COLO668 (cell line): ENCODE measurements at regions not wholly inside any gene's neighbourhood (a gene's known extent, or its start where the extent isn't known, plus 50 kb on each side); places are given as distances from the start of the nearest gene placed in this dataset.
A peak's percentile ranks its signal among the peaks of the same experiment; 100 is the strongest.

Source experiments
- DNase-seq: peaks from one replicate; lab custom pipeline; 2025; ENCODE audit not compliant: unreplicated experiment; lab: John Stamatoyannopoulos, UW

DNA sequence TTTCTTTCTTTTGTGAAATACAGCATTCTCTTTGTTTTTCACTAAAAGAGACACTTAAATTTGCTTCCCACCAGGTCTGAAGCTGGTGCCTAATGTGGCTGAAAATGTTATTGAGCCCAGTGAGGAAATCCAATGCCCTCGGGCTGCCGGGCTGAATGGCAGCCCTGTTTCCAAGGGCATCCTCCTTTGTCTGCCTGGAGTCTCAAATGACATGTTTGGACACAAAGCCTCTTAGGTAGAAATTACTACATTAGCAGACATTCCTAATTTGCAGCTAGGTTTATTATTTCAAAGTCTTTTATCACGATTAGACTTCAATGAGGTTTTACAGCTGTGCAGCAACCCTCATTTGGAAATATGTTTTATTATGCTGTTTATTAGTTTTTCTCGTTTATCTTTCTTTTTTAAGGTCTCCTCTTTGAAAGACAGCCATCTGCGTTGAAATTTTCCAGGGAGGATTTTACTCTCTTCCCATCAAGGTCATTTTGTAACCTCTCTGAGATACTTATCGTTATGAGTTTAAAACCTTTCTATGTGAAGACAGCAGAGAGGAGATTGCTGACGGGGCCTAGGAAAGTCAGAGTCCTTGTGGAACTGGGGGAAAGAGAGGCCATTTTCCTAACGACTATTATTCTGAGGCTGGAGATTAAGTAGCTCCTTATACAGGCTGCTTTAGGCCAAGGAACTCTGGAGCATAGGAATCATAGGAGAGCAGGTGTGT lies 59.0 kb upstream of the ZNF532 start:
- DNase-seq: peak; percentile 83

DNA sequence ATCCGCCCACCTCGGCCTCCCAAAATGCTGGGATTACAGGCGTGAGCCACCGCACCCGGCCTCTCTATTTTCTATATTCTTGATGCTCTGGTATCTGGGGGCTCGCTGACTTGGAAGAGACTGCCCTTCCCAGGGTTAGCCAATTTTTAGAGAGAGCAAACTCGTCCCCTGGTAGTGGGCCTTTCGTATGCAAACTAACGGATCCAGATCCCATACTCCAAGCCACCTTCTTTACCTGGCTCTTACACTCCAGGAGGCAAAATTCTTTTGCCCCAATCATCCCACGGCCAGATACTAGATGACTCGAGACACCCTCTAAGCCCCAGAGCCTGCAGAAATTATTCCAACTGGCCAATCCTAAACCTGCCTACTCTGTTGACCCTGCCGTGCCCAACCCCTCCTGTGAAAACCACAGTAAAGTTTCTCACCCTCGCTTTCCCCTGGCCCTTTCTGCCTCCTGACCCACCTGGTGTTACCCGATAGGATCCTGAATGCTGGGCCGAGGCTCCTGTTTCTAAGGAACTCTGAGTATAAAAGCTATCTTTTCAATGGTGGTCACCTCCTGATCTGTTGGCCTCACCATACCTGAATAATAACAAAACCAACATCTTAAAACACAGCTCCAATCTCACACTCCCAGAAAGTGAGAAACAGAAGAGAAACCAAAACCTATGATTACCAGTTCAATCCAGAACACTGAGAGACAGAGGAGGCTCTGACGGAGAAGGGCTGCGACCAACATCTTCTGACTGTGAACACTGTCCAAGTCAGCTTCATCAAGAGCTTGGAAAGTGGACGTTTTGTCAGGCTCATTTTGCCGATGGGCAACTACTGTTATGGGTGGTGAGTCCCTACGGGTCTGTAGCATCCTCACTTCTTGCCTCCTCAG lies 57.6 kb upstream of the ZNF532 start:
- no peak for DNase-seq

DNA sequence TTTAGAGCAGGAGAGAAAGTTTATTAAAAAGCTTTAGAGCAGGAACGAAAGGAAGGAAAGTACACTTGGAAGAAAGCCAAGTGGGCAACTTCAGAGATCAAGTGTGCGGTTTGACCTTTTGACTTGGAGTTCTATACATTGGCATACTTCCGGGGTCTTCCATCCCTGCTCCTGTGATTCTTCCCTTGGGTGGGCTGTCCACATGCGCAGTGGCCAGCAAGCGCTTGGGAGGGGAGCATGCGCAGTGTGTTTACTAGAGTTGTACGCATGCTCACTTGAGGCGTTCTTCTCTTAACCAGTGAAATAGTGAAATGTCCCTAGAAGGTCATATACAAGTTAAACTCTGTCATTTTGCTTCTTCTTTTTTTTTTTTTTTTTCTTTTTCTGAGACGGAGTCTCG lies 56.9 kb upstream of the ZNF532 start:
- DNase-seq: no peak

DNA sequence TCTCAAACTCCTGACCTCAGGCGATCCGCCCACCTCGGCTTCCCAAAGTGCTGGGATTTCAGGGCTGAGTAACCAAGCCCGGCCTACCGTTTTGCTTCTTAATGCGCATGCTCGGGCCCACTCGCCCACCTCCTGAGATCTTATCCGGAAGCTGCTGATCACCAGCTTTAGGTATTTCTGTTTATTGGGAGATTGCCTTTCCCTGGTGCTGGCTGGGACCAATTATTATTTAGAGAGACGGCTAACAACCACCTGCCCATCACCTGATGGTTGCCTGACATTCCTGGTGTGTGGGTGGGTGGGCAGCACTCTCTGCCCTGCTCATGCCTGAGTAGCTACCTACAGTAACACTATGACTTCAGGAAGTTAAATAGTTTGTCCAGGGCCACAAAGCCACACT lies 56.3 kb upstream of the ZNF532 start:
- no peak for DNase-seq

DNA sequence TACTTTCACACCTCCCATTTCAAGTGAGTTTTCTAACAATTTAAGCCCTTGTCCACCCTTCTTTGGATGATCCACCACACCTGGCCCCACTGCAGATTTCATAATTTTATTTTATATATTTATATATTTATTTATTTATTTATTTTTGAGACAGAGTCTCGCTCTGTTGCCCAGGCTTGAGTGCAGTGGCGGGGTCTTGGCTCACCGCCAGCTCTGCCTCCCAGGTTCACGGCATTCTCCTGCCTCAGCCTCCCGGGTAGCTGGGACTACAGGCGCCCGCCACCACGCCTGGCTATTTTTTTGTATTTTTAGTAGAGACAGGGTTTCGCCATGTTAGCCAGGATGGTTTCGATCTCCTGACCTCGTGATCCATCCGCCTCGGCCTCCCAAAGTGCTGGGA lies 52.8 kb upstream of the ZNF532 start:
- DNase-seq: peak; percentile 40

DNA sequence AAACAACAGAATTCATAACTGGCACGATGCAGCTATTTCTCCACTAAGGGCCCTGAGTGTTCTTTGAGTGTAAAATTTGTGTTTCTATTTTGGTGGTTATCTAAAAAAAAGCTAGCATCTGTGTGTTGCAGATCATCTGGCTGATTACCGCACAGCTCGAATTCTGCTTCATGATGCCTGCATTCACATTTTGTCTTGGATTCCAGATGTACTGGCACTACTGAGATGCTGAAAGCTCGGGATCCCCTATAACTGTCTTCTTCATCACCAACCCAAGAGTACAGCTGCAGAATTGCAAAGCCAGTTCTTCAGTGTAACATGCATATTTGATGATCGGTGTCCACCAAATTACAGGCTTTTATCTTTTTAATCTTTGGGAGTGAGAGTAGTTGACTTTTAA lies 51.6 kb upstream of the ZNF532 start:
- no peak for DNase-seq

DNA sequence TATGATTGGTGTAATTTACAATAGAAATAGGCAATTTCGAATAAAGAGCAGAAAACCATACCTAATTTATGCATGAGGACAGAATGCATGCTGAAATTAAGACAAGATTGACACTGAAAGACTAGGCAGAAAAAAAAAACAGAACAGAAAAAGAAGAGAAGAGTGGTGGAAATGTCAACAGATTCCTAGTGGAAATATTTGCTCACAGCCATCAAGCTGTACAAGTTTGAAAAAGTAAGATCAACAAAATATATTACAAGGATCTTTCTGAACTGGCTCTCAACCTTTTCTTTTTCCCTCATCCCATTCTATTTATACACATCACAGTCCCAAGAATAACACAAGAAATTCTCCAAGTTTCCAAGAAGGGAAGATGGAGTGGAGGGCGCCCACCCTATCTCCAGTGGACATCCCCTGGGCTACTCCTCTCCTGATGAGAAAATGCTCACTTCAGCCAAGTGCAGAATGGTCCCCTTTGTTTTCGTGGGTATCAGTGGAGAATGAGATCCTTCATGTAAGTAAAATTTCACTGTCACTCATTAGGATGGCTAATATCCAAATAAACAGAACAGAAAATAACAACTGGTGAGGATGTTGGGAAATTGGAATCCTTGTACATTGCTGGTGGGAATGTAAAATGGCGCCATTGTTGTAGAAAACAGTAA lies 51.0 kb upstream of the ZNF532 start:
- no peak for DNase-seq

DNA sequence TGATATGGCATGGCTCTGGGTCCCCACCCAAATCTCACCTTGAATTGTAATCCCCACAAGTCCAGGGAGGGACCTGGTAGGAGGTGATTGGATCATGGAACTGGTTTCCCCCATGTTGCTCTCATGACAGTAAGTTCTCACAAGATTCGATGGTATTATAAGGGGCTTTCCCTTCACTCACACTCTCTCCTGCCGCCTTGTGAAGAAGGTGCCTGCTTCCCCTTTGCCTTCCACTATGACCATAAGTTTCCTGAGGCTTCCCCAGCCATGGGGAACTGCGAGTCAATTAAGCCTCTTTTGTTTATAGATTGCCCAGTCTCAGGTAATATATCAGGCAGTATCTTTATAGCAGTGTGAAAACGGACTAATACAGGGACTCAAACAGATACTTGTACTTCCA lies 50.4 kb upstream of the ZNF532 start:
- no peak for DNase-seq
